ENCODE measurements at regions not wholly inside any gene's neighbourhood (a gene's known extent, or its start where the extent isn't known, plus 50 kb on each side); places are given as distances from the start of the nearest gene placed in this dataset.

- no peak overlapping the region for H3K27ac ChIP-seq (ENCODE audit: low read length in 2 of 2)
- H3K4me3 ChIP-seq (ENCODE audit: control extremely low read depth in 1 of 5, extremely low read depth in 1 of 5, insufficient read depth in 1 of 5, low read depth in 2 of 5, low read length in 4 of 5): no peak overlapping the region
- H3K4me3 Mint-ChIP-seq: no peak overlapping the region
- no peaks in the 10 kb centered on the region for H3K27me3 ChIP-seq (replicated peaks in 1 of 4; ENCODE audit: control extremely low read depth in 1 of 4, control insufficient read depth in 3 of 4, insufficient read depth in 4 of 4, low read length in 3 of 4)
- ATAC-seq (ENCODE audit: low read depth) (no peak), DNase-seq (no peak)
- no peaks in the 10 kb centered on the region for H4K20me1 ChIP-seq (ENCODE audit: control insufficient read depth, insufficient read depth, low read length, poor library complexity, severe bottlenecking)
- no peak overlapping the region for H3K9ac ChIP-seq (ENCODE audit: low read length)
- no peak overlapping the region for H2AFZ ChIP-seq (ENCODE audit: insufficient read depth, low read depth, low read length, poor library complexity, severe bottlenecking)
- no peaks in the 10 kb centered on the region for H3K36me3 ChIP-seq (replicated peaks in 1 of 2; ENCODE audit: control extremely low read depth in 1 of 2, control insufficient read depth in 1 of 2, extremely low read depth in 1 of 2, insufficient read depth in 2 of 2, low read length in 1 of 2)
- H3K4me1 ChIP-seq (ENCODE audit: control insufficient read depth in 2 of 2, insufficient read depth in 2 of 2, low read length in 2 of 2): no peaks in the 10 kb centered on the region
- intact Hi-C loops (cut with micrococcal nuclease): no loop called here
- TF ChIP-seq EZH2 (IDR thresholded peaks at IDR 0.05; ENCODE audit: borderline replicate concordance, insufficient read depth, low read depth, low read length, poor library complexity, severe bottlenecking) (no peak), CTCF (IDR thresholded peaks at IDR 0.05) (no peak)
- no peaks in the 10 kb centered on the region for H3K4me1 Mint-ChIP-seq
- ChIA-PET CTCF (no interaction called here), POLR2A (no interaction called here)
- H3K4me2 ChIP-seq (replicated peaks; ENCODE audit: low read depth, low read length, poor library complexity, severe bottlenecking): no peak overlapping the region
- H3K27me3 Mint-ChIP-seq: no peaks in the 10 kb centered on the region
- H3K9me3 Mint-ChIP-seq (ENCODE audit: insufficient read depth): no peaks in the 10 kb centered on the region
- no peaks in the 10 kb centered on the region for H3K9me3 ChIP-seq (ENCODE audit: control extremely low read depth in 1 of 3, control insufficient read depth in 2 of 3, insufficient read depth in 1 of 3, low read length in 2 of 3)
- no peak overlapping the region for H3K27ac Mint-ChIP-seq
- H3K79me2 ChIP-seq (ENCODE audit: control insufficient read depth, insufficient read depth, low read length): no peaks in the 10 kb centered on the region
Observed at GRCh38 chr2:208927867-208928266, 496.0 kb upstream of the MAP2 start.

GRCh38 chr2:208929139-208929864, 494.5 kb upstream of the MAP2 start:
- no peak overlapping the region for H2AFZ ChIP-seq (ENCODE audit: insufficient read depth, low read depth, low read length, poor library complexity, severe bottlenecking)
- H4K20me1 ChIP-seq (ENCODE audit: control insufficient read depth, insufficient read depth, low read length, poor library complexity, severe bottlenecking): no peaks in the 10 kb centered on the region
- H3K27ac ChIP-seq (ENCODE audit: low read length in 2 of 2): no peak overlapping the region
- H3K9me3 Mint-ChIP-seq (ENCODE audit: insufficient read depth): no peaks in the 10 kb centered on the region
- no peak overlapping the region for H3K4me3 Mint-ChIP-seq
- 60% methylated on average over 1 of the region's 5 CpGs for WGBS (ENCODE audit: insufficient coverage)
- H3K4me1 ChIP-seq (ENCODE audit: control insufficient read depth in 2 of 2, insufficient read depth in 2 of 2, low read length in 2 of 2): no peaks in the 10 kb centered on the region
- no peaks in the 10 kb centered on the region for H3K4me1 Mint-ChIP-seq
- no peaks in the 10 kb centered on the region for H3K27me3 Mint-ChIP-seq
- TF ChIP-seq CTCF (IDR thresholded peaks at IDR 0.05): no peak
- no peak for TF ChIP-seq EZH2 (IDR thresholded peaks at IDR 0.05; ENCODE audit: borderline replicate concordance, insufficient read depth, low read depth, low read length, poor library complexity, severe bottlenecking)
- intact Hi-C loops (cut with micrococcal nuclease): no loop called here
- no peak overlapping the region for H3K27ac Mint-ChIP-seq
- no peak for ATAC-seq (ENCODE audit: low read depth)
- no peaks in the 10 kb centered on the region for H3K36me3 ChIP-seq (replicated peaks in 1 of 2; ENCODE audit: control extremely low read depth in 1 of 2, control insufficient read depth in 1 of 2, extremely low read depth in 1 of 2, insufficient read depth in 2 of 2, low read length in 1 of 2)
- POLR2A ChIA-PET: no interaction called here
- H3K4me2 ChIP-seq (replicated peaks; ENCODE audit: low read depth, low read length, poor library complexity, severe bottlenecking): no peak overlapping the region
- H3K79me2 ChIP-seq (ENCODE audit: control insufficient read depth, insufficient read depth, low read length): no peaks in the 10 kb centered on the region
- H3K27me3 ChIP-seq (replicated peaks in 1 of 4; ENCODE audit: control extremely low read depth in 1 of 4, control insufficient read depth in 3 of 4, insufficient read depth in 4 of 4, low read length in 3 of 4): no peaks in the 10 kb centered on the region
- no peak overlapping the region for H3K9ac ChIP-seq (ENCODE audit: low read length)
- no peaks in the 10 kb centered on the region for H3K9me3 ChIP-seq (ENCODE audit: control extremely low read depth in 1 of 3, control insufficient read depth in 2 of 3, insufficient read depth in 1 of 3, low read length in 2 of 3)
- DNase-seq: no peak
- no peak overlapping the region for H3K4me3 ChIP-seq (ENCODE audit: control extremely low read depth in 1 of 5, extremely low read depth in 1 of 5, insufficient read depth in 1 of 5, low read depth in 2 of 5, low read length in 4 of 5)
- CTCF ChIA-PET: no interaction called here
